HG03039 (cell line): ENCODE measurements at regions not wholly inside any gene's neighbourhood (a gene's known extent, or its start where the extent isn't known, plus 50 kb on each side); places are given as distances from the start of the nearest gene placed in this dataset.

Source experiments
- ATAC-seq: cut with Tn5 transposase; IDR thresholded peaks from one replicate; pipeline ENCODE4 v1.9.1; 2021; ENCODE audit warnings: mild to moderate bottlenecking, moderate library complexity; ENCODE audit not compliant: unreplicated experiment

GRCh38 chr7:155178096-155178495 lies 108.0 kb downstream of the HTR5A start:
- no peak for ATAC-seq

DNA sequence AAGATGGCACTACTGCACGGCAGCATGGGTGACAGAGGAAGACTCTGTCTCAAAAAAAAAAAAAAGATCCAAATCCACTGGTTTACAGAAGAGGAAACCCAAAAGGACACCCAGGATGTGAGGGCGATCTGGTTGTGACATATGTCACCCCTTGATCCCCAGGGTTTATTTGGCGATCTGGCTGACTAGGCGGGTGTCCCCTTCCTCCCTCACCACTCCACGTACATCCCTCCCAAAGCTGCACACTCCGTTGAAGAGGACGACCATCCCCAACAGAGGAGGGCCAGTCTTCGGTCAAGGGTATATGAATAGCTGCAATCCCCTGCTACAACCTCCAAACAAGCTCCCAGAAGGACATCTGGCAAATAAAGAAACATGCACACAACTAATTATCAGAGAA lies 111.6 kb downstream of the HTR5A start:
- no peak for ATAC-seq

DNA sequence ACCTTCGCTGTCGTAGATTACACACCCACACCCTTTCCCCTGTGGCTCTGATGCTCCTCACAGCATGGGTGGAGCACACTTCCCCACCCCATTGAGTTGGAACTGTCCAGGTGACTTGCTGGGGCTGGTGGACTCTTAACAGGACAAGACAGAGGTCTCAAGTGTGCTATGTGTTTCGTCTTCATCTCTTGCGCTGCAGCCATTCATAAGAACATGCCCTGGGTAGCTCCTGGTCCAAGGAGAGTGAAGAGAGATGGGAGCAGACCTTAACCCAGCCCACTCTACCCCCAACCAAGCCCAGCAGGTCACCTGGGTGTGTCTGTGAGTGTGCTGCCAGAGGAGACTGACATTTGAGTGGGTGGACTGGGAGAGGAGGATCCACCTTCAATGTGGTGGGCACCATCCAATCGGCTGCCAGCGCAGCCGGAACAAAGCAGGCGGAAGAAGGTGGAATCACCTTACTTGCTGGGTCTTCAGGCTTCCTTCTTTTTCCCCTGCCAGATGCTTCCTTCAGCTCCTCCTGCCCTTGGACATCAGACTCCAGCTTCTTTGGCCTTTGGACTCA lies 112.4 kb downstream of the HTR5A start:
- ATAC-seq, result no peak

DNA sequence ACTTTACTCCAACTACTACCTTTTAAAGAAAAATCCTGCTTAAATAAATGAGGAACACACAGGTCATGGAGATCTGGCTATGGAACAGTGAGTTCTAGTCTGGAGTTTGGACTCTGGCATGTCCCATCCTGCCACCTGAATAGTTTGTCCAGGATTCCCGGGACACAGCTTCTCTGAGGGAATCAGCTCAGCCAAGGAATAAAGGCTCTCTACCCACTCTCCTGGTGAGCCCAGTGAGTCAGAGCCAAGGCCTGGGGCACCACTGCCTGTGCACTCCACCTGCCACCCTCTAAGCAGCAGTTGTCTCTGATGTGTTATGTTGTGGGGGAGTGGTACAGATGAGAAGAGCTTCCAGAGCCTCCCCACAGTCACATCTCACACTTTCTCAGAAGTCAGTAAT lies 113.5 kb downstream of the HTR5A start:
- no peak for ATAC-seq

DNA sequence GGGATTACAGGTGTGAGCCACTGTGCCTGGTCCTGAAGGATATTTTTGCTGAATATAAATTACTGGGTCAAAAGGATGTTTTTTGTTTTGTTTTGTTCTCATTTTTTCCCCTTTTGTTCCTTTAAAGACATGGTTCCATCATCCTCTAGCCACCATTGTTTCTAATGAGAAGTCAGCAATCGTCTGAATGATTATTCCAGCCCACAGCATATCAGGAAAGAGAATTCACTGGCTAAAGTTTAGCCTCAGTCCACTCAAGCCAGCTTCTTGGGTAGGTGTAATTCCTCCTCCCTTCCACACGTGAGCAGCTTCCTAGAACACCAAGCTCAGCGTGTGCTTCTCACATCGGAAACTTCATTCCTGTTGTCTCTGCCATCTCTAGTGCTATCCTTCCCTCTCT lies 112.8 kb upstream of the INSIG1 start:
- ATAC-seq, result no peak

DNA sequence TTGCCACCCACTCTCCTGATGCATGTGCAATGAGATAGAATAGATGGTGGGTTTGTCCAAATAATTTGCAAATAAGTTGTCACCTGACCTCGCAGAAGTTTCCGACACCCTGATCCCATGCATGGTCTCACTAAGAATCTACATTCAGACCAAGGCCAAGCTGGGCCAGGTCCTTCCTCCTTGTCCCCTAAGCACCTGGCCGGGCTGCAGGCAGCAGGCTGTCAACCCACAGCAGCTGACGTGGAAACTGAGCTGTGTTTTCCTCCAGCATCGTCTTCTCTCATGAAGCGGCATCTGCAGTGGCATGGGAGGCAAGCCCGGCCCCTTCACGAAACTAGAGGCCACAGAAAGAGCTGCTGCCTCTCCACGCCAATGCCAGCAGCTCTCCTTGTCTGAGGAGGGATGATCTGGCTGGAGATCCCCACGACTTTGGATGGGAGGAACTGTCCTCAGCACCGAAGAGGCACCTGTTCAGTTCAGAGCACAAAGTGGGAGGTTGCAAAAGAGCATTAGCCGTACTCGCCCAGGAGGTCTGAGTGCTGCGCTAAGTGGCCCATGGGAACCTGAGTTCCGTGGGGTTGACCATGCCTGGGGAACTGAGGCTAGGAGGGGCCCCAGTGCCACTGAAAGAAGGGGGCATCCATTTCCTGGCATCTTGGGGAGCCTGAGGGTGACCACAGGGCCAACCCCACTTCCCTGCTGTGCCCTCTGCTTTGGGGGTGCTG lies 110.5 kb upstream of the INSIG1 start:
- no peak for ATAC-seq

DNA sequence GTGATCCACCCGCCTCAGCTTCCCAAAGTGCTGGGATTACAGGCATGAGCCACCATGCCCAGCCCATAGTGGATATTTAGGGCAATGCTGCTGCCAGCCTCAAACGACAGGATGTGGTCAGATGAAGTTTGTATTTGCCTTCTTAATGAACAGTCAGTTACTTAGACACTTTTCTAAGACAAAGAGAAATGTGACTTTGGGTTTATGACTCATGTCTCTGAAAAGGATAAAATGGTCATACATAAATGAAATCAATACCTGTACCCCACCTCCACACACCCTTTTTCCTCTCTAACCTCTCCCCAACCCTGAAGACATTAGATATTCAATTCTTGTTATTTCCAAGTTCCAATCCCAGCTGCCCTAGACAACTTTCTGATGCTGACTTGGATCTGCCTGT lies 109.3 kb upstream of the INSIG1 start:
- ATAC-seq, result no peak

DNA sequence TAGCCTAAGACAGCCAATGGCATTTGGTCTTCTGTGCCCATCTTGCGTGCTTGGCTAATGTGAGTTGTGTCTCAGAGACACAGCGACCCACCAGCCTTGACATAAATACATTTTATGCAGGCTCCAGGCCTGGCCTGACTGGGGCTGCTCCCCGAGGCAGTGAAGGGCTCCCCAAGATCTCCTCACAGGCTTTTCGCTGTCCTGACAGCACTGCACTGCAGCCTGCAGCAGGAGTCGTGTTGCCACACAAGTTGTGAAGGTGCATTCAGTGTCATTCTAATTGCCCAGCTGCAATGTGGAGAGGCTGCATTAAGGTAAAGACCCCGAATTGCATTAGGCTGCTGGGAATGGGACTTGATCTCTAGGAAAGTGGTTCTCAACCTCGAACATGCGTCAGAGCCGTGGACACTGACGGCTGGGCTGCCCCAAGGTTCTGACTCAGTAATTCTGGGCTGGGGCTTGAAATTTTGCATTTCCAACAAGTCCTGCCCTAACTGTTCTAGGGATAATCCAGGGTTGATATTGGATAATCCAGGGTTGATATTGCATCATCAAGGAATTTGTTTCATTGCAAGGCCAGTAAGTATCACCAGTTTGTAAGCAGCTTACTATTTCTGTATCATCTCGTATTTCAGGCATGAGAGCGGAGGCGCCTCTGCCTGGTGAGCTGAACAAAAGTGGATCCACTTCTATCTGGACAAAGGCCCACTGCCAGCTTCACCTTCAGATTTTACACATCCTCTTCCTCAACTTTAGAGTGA lies 108.7 kb upstream of the INSIG1 start:
- no peak for ATAC-seq

DNA sequence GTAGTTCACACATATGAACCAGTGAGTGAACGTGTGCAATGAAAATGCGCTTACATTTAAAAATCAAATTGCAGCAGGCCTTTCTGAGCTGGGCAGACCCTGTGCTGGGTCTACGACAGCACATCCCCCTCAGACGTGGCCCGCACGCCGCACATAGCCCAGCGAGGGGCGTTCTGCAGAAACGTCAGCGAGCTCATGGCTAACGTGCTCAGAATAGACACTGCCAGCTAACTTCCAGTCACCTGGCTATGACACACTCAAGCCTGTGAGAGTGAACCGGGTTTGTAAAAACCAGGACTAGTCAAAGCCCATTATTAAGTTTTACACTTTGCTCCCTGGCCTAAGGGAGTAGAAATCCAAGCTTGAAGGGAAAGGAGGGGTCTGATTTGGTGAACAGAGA lies 108.1 kb upstream of the INSIG1 start:
- ATAC-seq, result no peak

- ATAC-seq, result no peak
These were observed 107.0 kb upstream of the INSIG1 start for GRCh38 chr7:155190688-155191087.

DNA sequence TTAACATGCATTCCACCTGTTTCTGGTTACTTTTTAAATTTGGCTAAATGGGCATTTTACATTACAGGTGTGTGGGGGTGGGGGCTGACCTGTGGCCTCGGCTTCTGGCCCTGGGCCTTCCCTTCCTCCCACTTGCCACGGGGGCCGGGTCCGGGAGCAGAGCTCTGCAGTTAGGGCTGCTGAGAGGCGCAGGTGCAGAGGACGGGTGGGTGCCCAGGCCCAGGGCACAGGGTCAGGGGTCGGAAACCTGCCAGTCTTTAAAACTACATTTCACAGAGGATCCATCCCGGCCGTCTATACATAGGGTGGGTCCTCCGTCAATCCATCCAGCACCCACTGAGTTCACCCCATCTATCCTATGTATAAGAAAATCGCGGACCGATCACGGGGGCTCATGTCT lies 106.5 kb upstream of the INSIG1 start:
- no peak for ATAC-seq

DNA sequence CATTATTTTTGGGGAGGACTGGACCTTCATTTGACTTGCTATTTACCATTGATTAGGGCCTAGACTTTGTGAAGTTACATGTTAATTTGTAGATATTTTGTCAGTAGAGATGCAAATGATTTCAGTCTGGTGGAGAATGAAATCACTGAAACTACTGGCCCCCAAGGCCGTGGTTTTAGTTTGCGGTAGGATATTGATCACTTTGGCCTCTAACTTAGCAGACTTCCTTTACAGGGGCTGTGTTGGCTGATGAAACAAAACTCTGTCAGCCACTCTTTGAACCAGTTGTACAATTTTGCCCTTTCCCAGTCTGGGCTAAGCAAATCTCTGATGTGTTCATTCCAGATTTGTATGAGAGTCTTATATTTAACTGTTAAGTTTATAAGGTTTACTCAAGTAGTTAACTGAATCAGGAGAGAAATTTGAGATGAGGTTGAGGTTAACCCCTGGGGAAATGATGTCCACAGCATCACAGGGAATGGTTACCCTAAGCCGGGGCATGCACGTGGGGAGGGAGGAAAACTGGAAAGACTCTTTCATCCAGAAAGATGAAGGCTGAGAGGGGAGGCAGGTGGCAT lies 105.7 kb upstream of the INSIG1 start:
- no peak for ATAC-seq

GRCh38 chr7:155192961-155193640 lies 104.6 kb upstream of the INSIG1 start:
- ATAC-seq, result no peak

GRCh38 chr7:155193716-155194115 lies 104.0 kb upstream of the INSIG1 start:
- ATAC-seq, result no peak

DNA sequence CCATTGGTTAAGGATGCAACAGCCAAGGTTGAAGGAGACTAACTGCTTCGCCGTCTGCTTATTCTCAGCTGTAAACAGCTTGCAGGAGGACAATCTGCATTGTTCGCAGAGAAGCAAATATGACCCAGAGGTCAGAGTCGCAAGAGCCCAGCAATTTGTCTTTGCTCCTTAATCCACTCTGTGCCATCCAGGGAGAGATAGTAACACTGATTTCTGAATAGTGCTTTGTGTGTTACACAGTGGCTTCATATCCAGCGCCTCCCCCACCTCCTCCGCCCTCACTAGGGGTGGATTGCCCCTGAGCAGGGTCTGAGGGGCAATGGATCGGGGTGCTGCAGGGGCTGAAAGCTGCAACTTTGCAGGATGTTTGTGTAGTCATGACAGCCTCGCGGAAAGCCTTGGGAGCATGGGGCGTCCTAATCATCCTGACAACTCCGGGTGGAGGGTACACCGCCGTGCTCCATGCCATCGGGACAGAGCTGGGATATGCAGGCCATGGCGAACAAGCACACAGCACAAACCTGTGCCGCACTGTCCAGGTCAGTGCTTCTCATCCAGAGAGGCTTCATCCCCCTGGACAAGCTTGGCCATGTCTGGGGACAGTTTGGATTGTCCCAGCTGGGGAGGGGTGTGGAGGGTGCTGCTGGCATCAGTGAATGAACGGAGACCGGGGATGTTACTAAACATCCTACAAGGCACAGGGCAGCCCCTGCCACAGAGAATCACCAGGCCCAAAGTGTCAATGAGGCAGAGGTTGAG lies 103.1 kb upstream of the INSIG1 start:
- no peak for ATAC-seq

DNA sequence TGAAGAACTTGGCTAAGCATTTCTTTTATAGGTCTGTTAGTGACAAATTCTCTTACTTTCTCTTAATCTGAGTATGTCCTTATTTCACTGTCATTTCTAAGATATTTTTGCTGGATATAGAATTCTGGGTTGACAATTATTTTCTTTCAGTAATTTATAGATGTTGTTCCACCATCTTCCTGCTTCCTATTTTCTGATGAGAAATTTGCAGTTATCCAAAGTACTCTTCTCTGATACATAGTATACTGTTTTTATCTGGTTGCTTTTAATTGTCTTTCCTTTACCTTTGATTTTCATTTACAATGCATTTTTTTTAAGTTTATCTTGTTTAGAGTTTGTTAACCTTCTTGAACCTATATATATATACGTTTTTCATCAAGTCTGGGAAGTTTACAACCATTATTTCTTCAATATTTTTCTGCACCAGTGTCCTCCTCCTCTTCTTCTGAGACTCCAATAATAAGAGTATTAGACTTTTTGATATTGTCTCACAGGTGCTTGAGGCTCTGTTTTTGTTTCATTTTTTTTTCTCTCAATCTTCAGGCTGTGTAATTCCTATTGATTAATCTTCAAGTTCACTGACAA lies 101.6 kb upstream of the INSIG1 start:
- no peak for ATAC-seq

- ATAC-seq, result no peak
These were observed 99.3 kb upstream of the INSIG1 start for GRCh38 chr7:155198196-155198892.

GRCh38 chr7:155198901-155199845 lies 98.5 kb upstream of the INSIG1 start:
- peak; percentile 80 for ATAC-seq
